ENCODE measurements at regions not wholly inside any gene's neighbourhood (a gene's known extent, or its start where the extent isn't known, plus 50 kb on each side); places are given as distances from the start of the nearest gene placed in this dataset.
A peak's percentile ranks its signal among the peaks of the same experiment; 100 is the strongest.

DNA sequence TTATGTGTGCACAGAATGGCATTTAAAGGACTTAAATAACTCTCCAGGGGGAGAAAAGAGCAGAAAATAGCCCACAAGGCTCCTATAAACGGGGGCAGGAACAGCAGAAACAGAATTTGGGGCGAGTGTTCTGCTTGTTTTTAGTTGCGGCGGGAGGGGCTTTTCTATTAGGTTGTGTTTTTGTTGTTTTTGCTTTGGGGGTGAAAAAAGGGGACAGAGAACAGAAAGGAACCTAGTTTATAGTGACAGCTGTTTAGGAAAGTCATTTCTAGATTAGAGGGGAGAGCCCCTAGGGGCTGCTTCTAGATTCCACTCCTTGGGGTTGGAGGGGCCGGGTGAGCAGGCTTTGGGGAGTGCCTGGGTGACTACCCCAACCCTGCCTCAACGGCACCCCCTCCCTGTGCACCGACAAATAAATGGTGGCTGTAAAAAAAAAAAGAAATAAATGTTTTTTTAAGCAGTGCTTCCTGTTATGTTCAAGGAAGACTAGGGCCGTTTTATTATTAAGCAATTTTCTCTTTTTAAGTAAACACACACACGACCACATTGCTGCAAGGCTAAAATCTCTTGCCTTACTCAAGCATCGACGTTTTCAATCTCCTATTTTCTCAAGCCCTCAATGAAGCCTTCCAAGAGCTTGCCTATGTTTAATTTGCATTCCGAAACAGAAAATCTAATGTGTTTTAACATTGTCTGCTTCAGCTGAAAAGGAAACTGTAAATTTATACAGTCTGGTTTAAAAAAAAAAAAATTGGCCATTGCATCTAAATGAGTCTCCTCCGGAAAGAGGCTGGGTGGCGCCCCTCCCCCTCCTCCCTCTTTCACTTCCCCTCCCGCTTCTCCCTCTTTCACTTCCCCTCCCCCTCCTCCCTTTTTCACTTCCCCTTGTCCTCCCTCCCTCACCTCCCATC lies 123.3 kb upstream of the TBL1X start:
- peak overlapping the region; percentile 90 for H3K27ac ChIP-seq (ENCODE audit: low read length)
- H3K27me3 ChIP-seq (replicated peaks in 1 of 2; ENCODE audit: control insufficient read depth in 2 of 2, extremely low read depth in 1 of 2, insufficient read depth in 2 of 2, low read length in 1 of 2) = no peaks in the 10 kb centered on the region
- ATAC-seq (replicated peaks in 1 of 4) = peak; percentile 50 to 60 (median 59)
- CTCF ChIA-PET = interaction anchor here in 1 of 2 donors (1.8 kb wide), 1 partner anchor 121 kb away, joined by 12 read pairs; no protein-coding TSS in a partner anchor
- H3K4me1 ChIP-seq (ENCODE audit: control insufficient read depth in 1 of 2, extremely low read depth in 1 of 2, insufficient read depth in 2 of 2, low read length in 2 of 2) = peaks cover 14 to 41% of the 10 kb centered on the region in 2 experiments
- POLR2A ChIA-PET = interaction anchor here (0.7 to 0.9 kb wide), 2 partner anchors 122 to 299 kb away, joined by 3 to 12 read pairs; no protein-coding TSS in a partner anchor
- H3K27me3 Mint-ChIP-seq = no peaks in the 10 kb centered on the region
- no peaks in the 10 kb centered on the region for H3K36me3 ChIP-seq (ENCODE audit: control insufficient read depth in 2 of 2, extremely low read depth in 1 of 2, insufficient read depth in 1 of 2, low read length in 1 of 2)
- H3K4me3 ChIP-seq (ENCODE audit: control insufficient read depth in 1 of 2, extremely low read depth in 1 of 2, low read length in 1 of 2) = peak overlapping the region; percentile 38 to 52
- no peaks in the 10 kb centered on the region for H3K36me3 Mint-ChIP-seq
- peak; percentile 20 to 75 (median 51) for DNase-seq
- no CpG with 5 or more reads among the region's 15 CpGs for WGBS (ENCODE audit: insufficient coverage)
- peak overlapping the region; percentile 96 to 98 for H3K27ac Mint-ChIP-seq
- no peaks in the 10 kb centered on the region for H3K9me3 ChIP-seq
- no peaks in the 10 kb centered on the region for H3K9me3 Mint-ChIP-seq
- H3K4me1 Mint-ChIP-seq = peaks cover 44 to 49% (median 44%) of the 10 kb centered on the region in 3 donors
- peak overlapping the region; percentile 78 to 82 (median 79) for H3K4me3 Mint-ChIP-seq

DNA sequence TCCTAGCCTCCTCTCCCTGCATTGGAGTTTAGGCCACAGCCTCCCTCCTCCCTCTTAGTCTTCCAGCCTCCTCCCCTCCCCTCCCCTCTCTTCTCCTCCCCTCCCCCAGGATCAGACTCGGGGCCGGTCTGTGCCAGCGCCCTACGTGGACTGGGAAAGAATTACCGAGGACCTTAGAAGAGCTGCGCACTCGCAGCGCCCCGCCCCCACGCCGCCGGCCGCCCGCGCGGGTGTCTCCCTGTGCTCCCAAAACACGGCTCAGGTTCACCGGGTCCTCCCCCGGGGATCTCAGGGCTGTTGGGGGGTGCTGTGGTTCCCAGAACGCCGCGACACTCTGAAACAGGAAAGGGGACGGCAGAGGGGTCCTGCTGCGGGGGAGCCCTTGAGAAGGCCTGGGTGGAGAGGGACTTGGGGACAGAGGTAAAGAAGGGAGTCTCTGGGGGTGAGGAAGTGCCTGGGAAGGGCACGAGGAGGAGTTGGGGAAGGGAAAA lies 122.3 kb upstream of the TBL1X start:
- H3K27me3 Mint-ChIP-seq = no peaks in the 10 kb centered on the region
- ATAC-seq (replicated peaks in 1 of 4) = peak in 2 of 4 experiments; percentile 9 to 20
- H3K4me3 Mint-ChIP-seq = peak overlapping the region; percentile 51 to 76 (median 65)
- no peaks in the 10 kb centered on the region for H3K36me3 Mint-ChIP-seq
- ChIA-PET POLR2A (interaction anchor here (0.6 to 0.7 kb wide), 3 partner anchors 28 to 770 kb away, joined by 4 to 13 read pairs (median 6); no protein-coding TSS in a partner anchor), CTCF (interaction anchor here in 1 of 2 donors (0.6 to 1.8 kb wide), 2 partner anchors 85 to 120 kb away, joined by 4 to 12 read pairs; no protein-coding TSS in a partner anchor)
- Histone ChIP-seq H3K27ac (ENCODE audit: low read length) (no peak overlapping the region), H3K36me3 (ENCODE audit: control insufficient read depth in 2 of 2, extremely low read depth in 1 of 2, insufficient read depth in 1 of 2, low read length in 1 of 2) (no peaks in the 10 kb centered on the region), H3K4me1 (ENCODE audit: control insufficient read depth in 1 of 2, extremely low read depth in 1 of 2, insufficient read depth in 2 of 2, low read length in 2 of 2) (peaks cover 11 to 36% of the 10 kb centered on the region in 2 experiments), H3K27me3 (replicated peaks in 1 of 2; ENCODE audit: control insufficient read depth in 2 of 2, extremely low read depth in 1 of 2, insufficient read depth in 2 of 2, low read length in 1 of 2) (no peaks in the 10 kb centered on the region), H3K4me3 (ENCODE audit: control insufficient read depth in 1 of 2, extremely low read depth in 1 of 2, low read length in 1 of 2) (peak overlapping the region in 1 of 2 donors; percentile 20), H3K9me3 (no peaks in the 10 kb centered on the region)
- peak overlapping the region; percentile 63 to 74 for H3K27ac Mint-ChIP-seq
- DNase-seq = peak in 34 of 35 experiments; percentile 10 to 62 (median 34)
- WGBS (ENCODE audit: insufficient coverage) = 3% methylated on average over 6 of the region's 25 CpGs
- no peaks in the 10 kb centered on the region for H3K9me3 Mint-ChIP-seq
- H3K4me1 Mint-ChIP-seq = peaks cover 35 to 39% (median 37%) of the 10 kb centered on the region in 3 donors

DNA sequence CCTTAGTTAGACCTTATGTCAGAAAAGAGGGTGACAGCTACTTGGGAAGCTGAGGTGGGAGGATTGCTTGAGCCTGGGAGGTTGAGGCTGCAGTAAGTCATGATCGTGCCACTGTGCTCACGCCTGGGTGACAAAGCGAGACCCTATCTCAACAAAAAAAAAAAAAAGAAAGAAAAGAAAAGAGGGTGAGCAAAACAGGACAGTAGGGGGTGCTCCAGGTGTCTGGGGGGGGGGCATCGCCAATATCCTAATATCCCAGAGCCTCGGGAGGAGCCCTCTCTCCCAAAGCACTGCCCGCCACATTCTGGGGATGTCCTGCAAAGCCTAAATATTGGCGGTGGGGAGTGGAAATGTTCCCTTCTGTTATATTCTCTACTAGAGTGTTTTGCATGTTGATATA lies 120.9 kb upstream of the TBL1X start:
- Mint-ChIP-seq H3K4me3 (no peak overlapping the region), H3K9me3 (no peaks in the 10 kb centered on the region), H3K27ac (peak overlapping the region; percentile 19 to 22), H3K27me3 (no peaks in the 10 kb centered on the region), H3K4me1 (peaks cover 28 to 33% (median 32%) of the 10 kb centered on the region in 3 donors), H3K36me3 (no peaks in the 10 kb centered on the region)
- POLR2A ChIA-PET = interaction anchor here (0.5 to 0.6 kb wide), 2 partner anchors 44 to 147 kb away, joined by 3 to 4 read pairs; no protein-coding TSS in a partner anchor
- H3K4me1 ChIP-seq (ENCODE audit: control insufficient read depth in 1 of 2, extremely low read depth in 1 of 2, insufficient read depth in 2 of 2, low read length in 2 of 2) = peaks cover 11 to 35% of the 10 kb centered on the region in 2 experiments
- CTCF ChIA-PET = interaction anchor here in 1 of 2 donors (0.8 kb wide), 1 partner anchor 221 kb away, joined by 3 read pairs; no protein-coding TSS in a partner anchor
- no peak overlapping the region for H3K4me3 ChIP-seq (ENCODE audit: control insufficient read depth in 1 of 2, extremely low read depth in 1 of 2, low read length in 1 of 2)
- DNase-seq (no peak), ATAC-seq (replicated peaks in 1 of 4) (no peak)
- H3K9me3 ChIP-seq = no peaks in the 10 kb centered on the region
- H3K27ac ChIP-seq (ENCODE audit: low read length) = no peak overlapping the region
- H3K27me3 ChIP-seq (replicated peaks in 1 of 2; ENCODE audit: control insufficient read depth in 2 of 2, extremely low read depth in 1 of 2, insufficient read depth in 2 of 2, low read length in 1 of 2) = no peaks in the 10 kb centered on the region
- no peaks in the 10 kb centered on the region for H3K36me3 ChIP-seq (ENCODE audit: control insufficient read depth in 2 of 2, extremely low read depth in 1 of 2, insufficient read depth in 1 of 2, low read length in 1 of 2)
- no CpG with 5 or more reads among the region's 7 CpGs for WGBS (ENCODE audit: insufficient coverage)

DNA sequence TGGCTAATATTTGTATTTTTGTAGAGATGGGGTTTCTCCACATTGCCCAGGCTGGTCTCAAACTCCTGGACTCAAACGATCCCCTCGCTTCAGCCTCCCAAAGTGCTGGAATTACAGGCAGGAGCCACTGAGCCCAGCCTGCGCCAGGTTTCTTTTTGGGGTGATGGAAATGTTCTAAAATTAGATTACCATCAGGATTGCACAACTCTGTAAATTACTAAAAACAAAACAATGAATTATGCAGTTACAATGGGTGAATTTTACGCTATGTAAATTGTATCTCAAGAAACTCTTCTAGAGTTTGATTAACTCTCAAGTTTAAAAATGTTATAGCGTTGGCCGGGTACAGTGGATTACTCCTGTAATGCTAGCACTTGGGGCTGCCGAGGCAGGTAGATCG lies 118.9 kb upstream of the TBL1X start:
- Histone ChIP-seq H3K27me3 (replicated peaks in 1 of 2; ENCODE audit: control insufficient read depth in 2 of 2, extremely low read depth in 1 of 2, insufficient read depth in 2 of 2, low read length in 1 of 2) (no peaks in the 10 kb centered on the region), H3K9me3 (no peaks in the 10 kb centered on the region)
- no CpG with 5 or more reads among the region's 8 CpGs for WGBS (ENCODE audit: insufficient coverage)

DNA sequence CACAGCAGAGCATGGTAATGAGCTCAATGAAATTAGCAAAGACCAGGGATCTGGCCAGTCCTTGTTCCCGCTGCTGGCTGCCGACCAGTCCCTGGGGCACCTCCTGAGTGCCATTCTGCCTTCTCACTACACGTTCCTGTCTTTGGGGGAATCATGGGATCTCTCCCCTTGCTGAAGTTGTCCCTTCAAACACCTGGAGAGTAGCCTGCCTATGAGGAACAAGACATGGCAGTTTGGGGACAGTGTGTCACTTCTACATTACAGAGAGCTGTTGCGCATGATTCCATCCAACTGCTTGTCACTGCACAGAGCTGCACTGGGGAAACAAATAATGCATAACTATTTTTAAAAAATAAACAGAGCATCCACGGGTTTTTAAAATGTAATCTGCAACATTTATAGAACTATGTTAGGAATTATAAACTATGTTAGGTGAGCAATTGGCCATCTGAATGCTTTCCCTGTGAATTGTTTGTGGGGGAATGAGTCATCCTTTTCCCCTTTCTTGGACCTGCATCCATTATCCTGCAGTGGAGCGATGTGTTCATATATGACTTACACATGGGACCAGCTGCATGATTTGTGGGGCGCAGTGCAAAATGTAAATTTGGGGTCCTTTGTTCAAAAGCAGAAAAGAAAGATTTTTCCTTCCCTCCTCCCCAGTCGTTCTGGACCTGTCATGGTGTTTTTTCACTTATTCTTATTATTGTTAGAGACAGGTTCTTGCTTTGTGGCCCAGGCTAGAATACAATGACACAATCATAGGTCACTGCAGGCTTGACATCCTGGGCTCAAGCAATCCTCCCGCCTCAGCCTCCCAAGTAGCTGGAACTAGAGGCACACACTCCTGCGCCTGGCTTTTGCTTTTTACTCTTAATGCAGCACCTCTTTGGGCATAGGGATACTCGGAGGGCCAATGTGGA lies 115.0 kb upstream of the TBL1X start:
- Histone ChIP-seq H3K9me3 (no peaks in the 10 kb centered on the region), H3K4me1 (ENCODE audit: control insufficient read depth in 1 of 2, extremely low read depth in 1 of 2, insufficient read depth in 2 of 2, low read length in 2 of 2) (peaks cover 4 to 26% of the 10 kb centered on the region in 2 experiments), H3K36me3 (ENCODE audit: control insufficient read depth in 2 of 2, extremely low read depth in 1 of 2, insufficient read depth in 1 of 2, low read length in 1 of 2) (no peaks in the 10 kb centered on the region), H3K27me3 (replicated peaks in 1 of 2; ENCODE audit: control insufficient read depth in 2 of 2, extremely low read depth in 1 of 2, insufficient read depth in 2 of 2, low read length in 1 of 2) (no peaks in the 10 kb centered on the region), H3K27ac (ENCODE audit: low read length) (no peak overlapping the region), H3K4me3 (ENCODE audit: control insufficient read depth in 1 of 2, extremely low read depth in 1 of 2, low read length in 1 of 2) (no peak overlapping the region)
- Mint-ChIP-seq H3K4me1 (peaks cover 24 to 29% (median 26%) of the 10 kb centered on the region in 3 donors), H3K36me3 (no peaks in the 10 kb centered on the region), H3K9me3 (no peaks in the 10 kb centered on the region), H3K27ac (no peak overlapping the region), H3K4me3 (no peak overlapping the region), H3K27me3 (no peaks in the 10 kb centered on the region)
- DNase-seq (no peak), ATAC-seq (replicated peaks in 1 of 4) (no peak)
- ChIA-PET CTCF (no interaction called here), POLR2A (interaction anchor here in 1 of 2 donors (0.6 kb wide), 2 partner anchors 316 to 348 kb away, joined by 3 to 4 read pairs; partner anchors contain the start of gene FAM9B)
- WGBS (ENCODE audit: insufficient coverage) = 100% methylated on average over 2 of the region's 11 CpGs

More for the DNA sequence above, 118.9 kb upstream of the TBL1X start:
- no peaks in the 10 kb centered on the region for H3K9me3 Mint-ChIP-seq
- POLR2A ChIA-PET = no interaction called here
- Histone ChIP-seq H3K36me3 (ENCODE audit: control insufficient read depth in 2 of 2, extremely low read depth in 1 of 2, insufficient read depth in 1 of 2, low read length in 1 of 2) (no peaks in the 10 kb centered on the region), H3K4me1 (ENCODE audit: control insufficient read depth in 1 of 2, extremely low read depth in 1 of 2, insufficient read depth in 2 of 2, low read length in 2 of 2) (peaks cover 3 to 19% of the 10 kb centered on the region in 2 experiments), H3K27ac (ENCODE audit: low read length) (no peak overlapping the region), H3K4me3 (ENCODE audit: control insufficient read depth in 1 of 2, extremely low read depth in 1 of 2, low read length in 1 of 2) (no peak overlapping the region)
- no peak overlapping the region for H3K4me3 Mint-ChIP-seq
- peak overlapping the region in 1 of 2 donors; percentile 16 for H3K27ac Mint-ChIP-seq
- H3K36me3 Mint-ChIP-seq = no peaks in the 10 kb centered on the region
- no peak for ATAC-seq (replicated peaks in 1 of 4)
- no peaks in the 10 kb centered on the region for H3K27me3 Mint-ChIP-seq
- CTCF ChIA-PET = interaction anchor here in 1 of 2 donors (1.0 kb wide), 1 partner anchor 117 kb away, joined by 3 read pairs; no protein-coding TSS in a partner anchor
- H3K4me1 Mint-ChIP-seq = peaks cover 13 to 18% (median 17%) of the 10 kb centered on the region in 3 donors
- no peak for DNase-seq
